ENCODE measurements at regions not wholly inside any gene's neighbourhood (a gene's known extent, or its start where the extent isn't known, plus 50 kb on each side); places are given as distances from the start of the nearest gene placed in this dataset.

GRCh38 chr3:147002721-147003120, 397.6 kb upstream of the PLSCR5 start:
- no peak for TF ChIP-seq JUND (IDR thresholded peaks at IDR 0.05)
- TF ChIP-seq CTCF (IDR thresholded peaks at IDR 0.05 in 2 of 3, conservative IDR thresholded peaks at IDR 0.05 in 1 of 3; ENCODE audit: borderline replicate concordance in 1 of 3, insufficient read depth in 1 of 3, low read depth in 2 of 3, low read length in 2 of 3): no peak
- TF ChIP-seq POLR2A (IDR thresholded peaks at IDR 0.05; ENCODE audit: borderline replicate concordance, extremely low read depth, insufficient read depth, insufficient read length): no peak
- no peak for TF ChIP-seq EZH2 (IDR thresholded peaks at IDR 0.05)
- TF ChIP-seq, protein P1, sequence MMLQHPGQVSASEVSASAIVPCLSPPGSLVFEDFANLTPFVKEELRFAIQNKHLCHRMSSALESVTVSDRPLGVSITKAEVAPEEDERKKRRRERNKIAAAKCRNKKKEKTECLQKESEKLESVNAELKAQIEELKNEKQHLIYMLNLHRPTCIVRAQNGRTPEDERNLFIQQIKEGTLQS (IDR thresholded peaks at IDR 0.05): no peak
- no peak for TF ChIP-seq ZFX (IDR thresholded peaks at IDR 0.05)
- TF ChIP-seq SP1 (IDR thresholded peaks at IDR 0.05; ENCODE audit: low read depth): no peak
- no peak for TF ChIP-seq FOSL1 (IDR thresholded peaks at IDR 0.05; ENCODE audit: low read depth)
- TF ChIP-seq SRF (IDR thresholded peaks at IDR 0.05; ENCODE audit: low read depth): no peak
- TF ChIP-seq REST (IDR thresholded peaks at IDR 0.05; ENCODE audit: low read depth): no peak
- TF ChIP-seq ZNF274 (IDR thresholded peaks at IDR 0.05; ENCODE audit: low read depth, low read length): no peak
- no peak for TF ChIP-seq EZH2phosphoT487 (IDR thresholded peaks at IDR 0.05; ENCODE audit: borderline replicate concordance)
